Fibroblast of upper back skin (primary cell): ENCODE measurements at regions not wholly inside any gene's neighbourhood (a gene's known extent, or its start where the extent isn't known, plus 50 kb on each side); places are given as distances from the start of the nearest gene placed in this dataset.
A peak's percentile ranks its signal among the peaks of the same experiment; 100 is the strongest.
"Not testable (repeated sequence)": the region's sequence is repeated elsewhere in the genome, so short reads cannot be mapped to it uniquely, and the experiment has no call there.

Source experiments
- DNase-seq: peaks from one replicate; pipeline ENCODE4 v3.0.0-alpha.2; 2013

GRCh38 chr12:114823724-114824123 lies 139.7 kb upstream of the TBX3 start:
- DNase-seq, result no peak

GRCh38 chr12:114821570-114821969 lies 137.6 kb upstream of the TBX3 start:
- peak; percentile 44 for DNase-seq

DNA sequence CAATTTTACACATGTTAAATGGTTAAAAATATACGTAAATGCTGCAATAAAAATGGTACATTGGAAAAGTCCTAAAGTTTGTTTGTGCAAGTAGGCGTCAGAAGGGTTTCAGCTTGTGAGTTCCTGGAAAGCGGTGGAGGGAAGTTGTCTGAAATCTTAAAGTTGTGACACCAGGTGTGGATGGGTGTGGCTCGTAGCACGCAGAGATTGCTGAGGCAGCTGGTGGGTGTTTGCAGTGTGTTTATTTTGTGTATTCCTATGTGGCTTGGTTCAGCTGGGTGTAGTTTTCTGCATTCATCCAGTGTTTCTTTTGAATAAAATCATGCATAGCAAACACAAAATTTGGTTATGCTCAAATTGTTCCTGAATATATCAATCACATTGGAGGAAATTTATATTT lies 136.8 kb upstream of the TBX3 start:
- no peak for DNase-seq

- DNase-seq, result no peak
Observed at GRCh38 chr12:114817571-114818425, 133.8 kb upstream of the TBX3 start.

DNA sequence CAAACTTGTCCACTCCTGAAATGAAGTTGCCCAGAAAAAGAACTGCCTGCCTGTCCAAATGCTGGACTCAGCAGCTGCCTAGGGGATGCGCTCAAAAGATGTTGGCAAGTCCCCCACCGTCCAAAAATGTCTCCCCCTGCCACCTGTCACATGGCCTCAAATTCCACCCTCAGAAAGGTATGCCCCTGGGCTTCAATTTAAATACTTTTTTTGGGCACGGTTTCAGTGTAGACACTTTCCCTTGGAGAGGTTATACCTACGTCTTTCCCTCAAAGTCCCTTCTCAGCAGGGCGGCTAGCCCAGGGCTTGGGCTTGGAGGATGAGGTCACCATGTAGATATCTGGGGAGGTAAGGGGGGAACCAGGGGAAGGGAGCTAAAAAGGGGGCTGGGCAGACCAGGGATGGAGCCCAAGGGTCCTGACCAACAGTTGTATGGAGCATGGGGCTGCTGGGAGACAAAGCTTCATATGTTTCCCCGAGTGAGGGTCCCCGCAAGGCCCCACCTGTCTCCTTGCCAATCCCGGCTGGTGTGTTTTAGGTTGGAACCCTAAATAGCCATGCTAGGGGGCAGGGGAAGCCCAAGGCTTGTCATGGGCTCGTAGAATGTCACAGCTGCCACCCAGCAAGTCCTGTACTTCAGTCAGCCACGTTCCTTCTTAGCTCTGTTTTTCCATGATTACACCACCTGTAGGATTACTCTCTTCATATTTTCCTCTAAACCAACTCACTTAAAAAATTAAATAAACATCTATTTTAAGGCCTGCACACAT lies 131.2 kb upstream of the TBX3 start:
- DNase-seq, result no peak

DNA sequence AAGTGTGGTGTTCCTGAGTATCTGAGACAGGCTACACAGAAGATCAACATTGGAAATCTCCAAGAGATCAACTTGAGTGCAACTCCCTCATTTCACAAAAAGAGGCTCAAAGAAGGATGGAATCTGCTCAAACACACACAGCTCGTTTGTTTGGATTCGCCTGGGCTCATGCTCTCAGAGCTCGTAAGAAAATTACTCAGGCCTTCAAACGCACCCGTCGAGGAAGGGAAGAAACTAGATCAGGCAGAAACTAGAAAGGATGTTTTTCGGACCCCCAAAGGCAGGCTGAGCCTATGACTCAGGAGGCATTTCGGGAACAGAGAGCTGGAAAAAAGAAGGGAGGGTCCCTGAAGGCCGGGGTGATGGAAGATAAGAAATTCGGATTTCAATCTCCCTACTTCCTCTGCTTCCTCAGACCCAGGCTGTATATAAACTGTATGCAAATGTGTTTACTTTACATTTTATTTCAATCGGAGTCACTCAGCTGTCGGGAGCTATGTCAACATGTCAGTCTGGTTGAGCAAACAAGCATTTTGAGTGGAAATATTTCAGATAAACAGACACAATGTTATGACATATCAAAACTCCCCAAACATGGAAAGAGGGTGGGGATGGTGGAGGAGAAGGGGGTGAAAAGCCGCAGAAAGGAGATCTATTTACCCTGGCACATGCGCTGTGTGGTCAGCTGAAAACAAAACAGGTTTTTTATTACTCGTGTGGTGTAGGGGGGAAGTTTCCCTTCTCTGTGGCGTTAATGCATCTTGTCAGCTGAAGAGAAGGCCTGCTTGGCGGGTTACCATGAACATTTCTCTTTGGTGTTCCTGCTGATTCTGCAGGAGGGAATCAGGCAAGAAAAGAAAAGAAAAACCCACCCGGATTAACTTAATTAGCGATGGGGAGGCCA lies 129.1 kb upstream of the TBX3 start:
- no peak for DNase-seq

DNA sequence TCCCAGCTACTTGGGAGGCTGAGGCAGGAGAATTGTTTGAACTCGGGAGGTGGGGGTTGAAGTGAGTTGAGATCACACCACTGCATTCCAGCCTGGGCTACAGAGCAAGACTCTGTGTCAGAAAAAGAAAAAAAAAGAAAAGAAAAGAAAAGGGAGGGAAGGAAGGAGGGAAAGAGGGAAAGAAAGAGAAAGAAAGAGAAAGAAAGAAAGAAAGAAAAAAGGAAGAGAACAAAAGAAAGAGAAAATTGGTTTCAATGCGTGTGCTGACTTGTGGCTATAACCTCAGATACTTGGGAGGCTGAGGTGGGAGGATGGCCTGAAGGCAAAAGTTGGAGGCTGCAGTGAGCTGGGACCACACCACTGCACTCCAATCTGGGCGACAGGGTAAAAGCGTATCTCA lies 128.4 kb upstream of the TBX3 start:
- no peak for DNase-seq

DNA sequence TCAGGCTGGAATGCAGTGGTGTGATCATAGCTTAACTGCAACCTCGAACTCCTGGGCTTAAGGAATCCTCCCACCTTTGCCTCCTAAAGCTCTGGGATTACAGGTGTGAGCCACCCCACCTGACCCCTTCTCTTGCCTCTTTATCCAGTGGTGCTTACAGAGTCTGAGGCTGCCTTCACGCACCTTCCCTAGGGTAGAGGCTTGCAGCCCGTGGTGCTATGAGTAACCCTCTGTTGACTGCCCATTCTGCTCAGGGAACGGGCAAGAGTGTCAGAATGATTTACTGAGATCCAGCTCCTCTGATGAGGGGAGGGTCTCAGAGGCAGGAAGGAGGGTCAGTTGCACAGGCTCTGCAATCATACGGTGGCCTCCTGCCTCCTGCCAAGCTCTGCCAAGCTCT lies 125.1 kb upstream of the TBX3 start:
- no peak for DNase-seq

DNA sequence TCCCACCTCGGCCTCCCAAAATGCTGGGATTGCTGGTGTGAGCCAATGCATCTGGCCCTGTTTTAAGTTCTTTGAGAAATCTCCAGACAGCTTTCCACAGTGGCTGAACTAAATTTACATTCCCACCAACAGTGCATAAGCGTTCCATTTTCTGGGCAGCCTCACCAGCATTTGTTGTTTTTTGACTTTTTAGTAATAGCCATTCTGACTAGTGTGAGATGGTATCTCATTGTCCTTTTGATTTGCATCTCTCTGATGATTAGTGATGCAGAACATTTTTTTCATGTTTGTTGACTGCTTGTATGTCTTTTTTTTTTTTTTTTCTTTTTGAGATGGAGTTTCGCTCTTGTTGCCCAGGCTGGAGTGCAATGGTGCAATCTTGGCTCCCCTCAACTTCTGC lies 117.4 kb upstream of the TBX3 start:
- DNase-seq, result not testable (repeated sequence)

DNA sequence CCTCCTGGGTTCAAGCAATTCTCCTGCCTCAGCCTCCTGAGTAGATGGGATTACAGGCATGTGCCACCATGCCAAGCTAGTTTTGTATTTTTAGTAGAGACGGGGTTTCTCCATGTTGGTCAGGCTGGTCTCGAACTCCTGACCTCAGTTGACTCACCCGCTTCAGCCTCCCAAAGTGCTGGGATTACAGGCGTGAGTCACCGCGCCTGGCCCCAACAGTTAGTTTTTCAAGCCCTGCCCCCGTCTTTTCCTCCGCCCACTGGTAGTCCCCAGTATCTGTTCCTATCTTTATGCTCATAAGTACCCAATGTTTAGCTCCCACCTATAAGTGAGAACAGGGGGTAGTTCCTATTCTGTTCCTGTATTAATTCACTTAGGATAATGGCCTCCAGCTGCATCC lies 116.6 kb upstream of the TBX3 start:
- DNase-seq, result not testable (repeated sequence)

DNA sequence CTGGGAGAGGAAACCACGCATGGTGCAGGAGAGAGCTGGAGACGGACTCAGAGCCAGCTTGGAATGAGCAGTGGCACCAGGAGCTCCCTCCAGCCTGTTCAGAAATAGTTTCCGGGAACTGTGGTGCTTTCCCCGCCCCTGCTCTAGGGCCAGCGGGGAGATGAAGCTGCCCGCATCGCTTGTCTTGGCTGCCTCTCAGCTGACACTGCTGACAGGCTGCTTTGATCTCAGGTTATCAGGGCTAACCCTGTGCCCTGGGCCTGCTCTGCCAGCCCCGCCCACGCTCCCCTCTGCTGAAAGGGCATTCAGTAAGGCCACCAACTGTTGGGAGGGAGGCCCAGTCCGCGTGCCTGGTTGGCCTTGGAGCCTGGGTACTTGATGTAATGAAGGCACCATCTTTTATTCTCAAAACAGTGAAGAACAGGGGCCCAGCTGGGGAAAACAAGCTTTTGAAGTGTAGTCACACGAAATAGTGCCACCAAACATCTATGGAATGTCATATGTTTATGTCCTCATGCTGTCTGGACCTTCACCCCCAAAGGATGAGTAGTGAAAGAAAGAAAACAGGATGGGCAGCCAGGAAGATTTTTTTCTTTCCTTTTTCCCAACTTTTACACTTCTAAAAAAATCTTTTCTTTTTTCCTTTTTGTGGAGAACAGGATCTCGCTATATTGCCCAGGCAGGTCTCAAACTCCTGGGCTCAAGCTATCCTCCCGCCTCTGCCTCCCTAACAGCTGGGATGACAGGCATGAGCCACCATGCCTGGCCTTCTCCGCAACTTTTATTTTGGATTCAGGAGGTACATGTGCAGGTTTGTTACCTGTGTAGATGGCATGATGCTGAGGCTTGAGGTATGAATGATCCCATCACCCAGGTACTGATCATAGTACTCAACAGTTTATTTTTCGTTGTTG lies 115.9 kb upstream of the TBX3 start:
- peak; percentile 28 for DNase-seq

GRCh38 chr12:114794049-114794558 lies 110.1 kb upstream of the TBX3 start:
- DNase-seq, result no peak

DNA sequence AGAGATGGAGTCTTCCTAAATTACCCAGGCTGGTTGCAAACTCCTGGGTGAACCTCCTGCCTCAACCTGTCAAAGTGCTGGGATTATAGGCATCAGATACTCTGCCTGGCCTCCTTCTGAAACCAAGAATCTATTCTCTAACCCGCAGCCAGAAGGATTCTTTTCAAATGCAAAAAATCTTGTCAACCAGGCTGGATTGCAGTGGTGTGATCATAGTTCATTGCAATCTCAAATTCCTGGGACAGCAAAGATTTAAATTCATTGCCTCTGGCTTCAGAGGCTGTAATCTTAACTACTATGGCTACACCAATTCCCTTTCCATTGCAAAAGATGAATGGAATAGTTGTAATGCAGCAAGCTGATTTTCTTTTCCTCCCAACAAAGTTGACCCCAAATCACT lies 106.3 kb upstream of the TBX3 start:
- DNase-seq, result no peak

- no peak for DNase-seq
Observed at GRCh38 chr12:114789821-114790220, 105.8 kb upstream of the TBX3 start.

DNA sequence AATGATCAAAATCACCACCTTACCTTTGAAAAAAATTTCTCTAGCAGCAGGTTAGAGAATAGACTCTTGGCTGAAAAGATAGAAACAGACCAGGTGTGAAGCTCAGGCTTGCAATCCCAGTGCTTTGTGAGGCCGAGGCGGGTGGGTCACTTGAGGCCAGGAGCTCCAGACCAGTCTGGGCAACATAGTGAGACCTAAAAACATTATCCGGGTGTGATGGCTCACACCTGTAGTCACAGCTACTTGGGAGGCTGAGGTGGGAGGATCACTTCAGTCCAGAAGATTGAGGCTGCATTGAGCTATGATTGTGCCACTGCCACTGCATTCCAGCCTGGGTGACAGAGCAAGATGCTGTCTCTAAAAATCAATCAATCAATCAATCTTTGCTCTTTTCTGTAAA lies 105.3 kb upstream of the TBX3 start:
- no peak for DNase-seq

GRCh38 chr12:114784526-114784925 lies 100.6 kb upstream of the TBX3 start:
- no peak for DNase-seq

GRCh38 chr12:114783089-114783618 lies 99.2 kb upstream of the TBX3 start:
- DNase-seq, result no peak

DNA sequence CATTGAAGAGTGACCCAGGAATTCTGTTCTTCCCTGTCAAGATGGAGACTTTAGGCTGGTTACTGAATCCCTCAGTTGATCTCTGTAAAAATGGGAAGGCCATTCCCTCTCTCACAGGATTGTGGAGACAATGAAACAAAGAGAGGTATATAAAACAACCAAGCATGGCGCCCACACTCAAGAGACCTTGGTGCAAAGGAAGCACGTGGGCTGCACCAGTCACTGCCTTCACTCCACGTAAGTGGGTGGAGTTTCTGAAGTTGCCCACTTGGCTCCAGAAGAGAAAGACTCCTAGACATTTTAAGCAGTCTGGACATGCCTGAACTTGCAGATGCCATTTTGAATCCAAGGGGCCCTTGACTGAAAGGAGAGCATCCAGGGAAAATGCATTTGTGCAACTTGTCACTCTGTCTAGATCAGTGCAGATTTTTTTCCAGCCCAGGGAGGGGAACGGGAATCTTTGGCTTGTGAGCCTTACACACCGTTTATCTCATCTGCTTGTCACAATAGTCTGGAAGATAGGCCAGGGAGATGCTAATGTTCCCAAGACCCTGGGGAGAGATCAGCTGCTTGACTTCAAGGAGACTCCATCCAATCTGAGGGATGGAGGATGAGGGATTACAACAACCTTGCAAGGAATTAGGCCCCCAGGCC lies 96.9 kb upstream of the TBX3 start:
- DNase-seq, result no peak

DNA sequence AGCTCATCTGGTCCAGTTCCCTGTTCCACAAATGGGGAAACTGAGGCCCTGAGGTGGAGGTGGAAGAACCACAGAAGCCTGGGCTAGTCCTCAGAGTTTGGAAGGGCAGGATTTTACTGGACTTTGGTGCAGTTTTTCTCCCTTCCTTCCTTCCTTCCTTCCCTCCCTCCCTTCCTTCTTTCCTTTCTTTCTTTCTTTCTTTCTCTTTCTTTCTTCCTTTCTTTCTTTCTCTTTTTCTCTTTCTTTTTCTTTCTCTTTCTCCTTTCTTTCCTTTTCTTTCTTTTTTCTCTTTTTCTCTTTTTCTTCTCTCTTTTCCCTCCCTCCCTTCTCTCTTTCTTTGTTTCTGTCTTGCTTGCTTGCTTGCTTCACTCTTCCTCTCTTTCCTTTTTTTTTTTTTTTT lies 95.7 kb upstream of the TBX3 start:
- no peak for DNase-seq

GRCh38 chr12:114779186-114779585 lies 95.2 kb upstream of the TBX3 start:
- no peak for DNase-seq
